Activated B cell treated with CpG ODN at 0.5 μM for 24 hours (primary cell): ENCODE measurements at regions not wholly inside any gene's neighbourhood (a gene's known extent, or its start where the extent isn't known, plus 50 kb on each side); places are given as distances from the start of the nearest gene placed in this dataset.

Source experiments
- ATAC-seq: fragments of 200-7000 bp; cut with Tn5 transposase; one replicate; pipeline ENCODE4 v1.10.0; 2021; ENCODE audit warnings: low read depth, mild to moderate bottlenecking, moderate library complexity
- CTCF ChIA-PET: fragments of 350-600 bp; sonication (Branson Sonifier 250); formaldehyde crosslinking; loops from one replicate; lab custom pipeline; 2021; ENCODE audit warnings: antibody characterized with exemption; lab: Charles Lee
- POLR2A ChIA-PET: fragments of 350-600 bp; sonication (Branson Sonifier 250); formaldehyde crosslinking; loops from one replicate; lab custom pipeline; 2021; ENCODE audit warnings: antibody characterized with exemption; lab: Charles Lee
- DNase-seq: peaks from one replicate; pipeline ENCODE4 v3.0.0; 2022
- H3K27ac Mint-ChIP-seq: one replicate; pipeline ENCODE4 v1.8.0; 2020; ENCODE audit warnings: mixed read lengths
- H3K27me3 Mint-ChIP-seq: one replicate; pipeline ENCODE4 v1.8.0; 2021; ENCODE audit warnings: mixed read lengths
- H3K36me3 Mint-ChIP-seq: one replicate; pipeline ENCODE4 v1.8.0; 2021; ENCODE audit warnings: low read depth, mixed read lengths
- H3K4me1 Mint-ChIP-seq: one replicate; pipeline ENCODE4 v1.8.0; 2021; ENCODE audit warnings: mixed read lengths
- H3K4me3 Mint-ChIP-seq: one replicate; pipeline ENCODE4 v1.8.0; 2020; ENCODE audit warnings: mild to moderate bottlenecking, mixed read lengths
- H3K9me3 Mint-ChIP-seq: one replicate; pipeline ENCODE4 v1.8.0; 2020; ENCODE audit warnings: mixed read lengths
- intact Hi-C: fragments of 100-400 bp; cut with micrococcal nuclease; formaldehyde crosslinking; loops from one replicate; pipeline ENCODE4 v1.15.1; 2024
- TF ChIP-seq, protein P1 (sequence below): fragments of 200-600 bp; IDR thresholded peaks from one replicate; pipeline ENCODE4 v1.8.0; 2022; ENCODE audit warnings: antibody characterized with exemption, mild to moderate bottlenecking

DNA sequence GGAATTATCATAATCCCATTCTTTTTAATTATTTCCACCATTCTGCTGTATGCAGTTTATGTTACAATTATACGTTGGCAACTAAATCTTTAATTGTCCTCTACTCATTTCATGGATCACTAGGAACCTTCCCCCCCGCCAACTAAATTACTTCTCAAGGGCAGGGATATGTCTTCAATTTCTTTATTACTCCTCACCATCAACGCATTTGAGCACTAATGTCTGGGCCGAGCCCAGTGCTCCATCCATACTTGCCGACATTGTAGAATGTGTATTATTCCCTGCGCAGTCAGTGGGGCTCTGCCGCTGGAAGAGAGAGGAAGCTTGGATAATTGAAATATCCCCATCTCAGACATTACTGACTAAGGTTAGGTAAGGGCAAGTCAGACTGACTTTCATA, 236.4 kb upstream of the AJAP1 start:
- ChIA-PET CTCF (no interaction called here), POLR2A (no interaction called here)
- intact Hi-C loops = no loop called here
- H3K27me3 Mint-ChIP-seq = peaks cover 2% of the 10 kb centered on the region
- DNase-seq = no peak
- H3K9me3 Mint-ChIP-seq = peaks cover 11% of the 10 kb centered on the region
- no peak overlapping the region for H3K27ac Mint-ChIP-seq
- H3K36me3 Mint-ChIP-seq = no peaks in the 10 kb centered on the region
- H3K4me3 Mint-ChIP-seq = no peak overlapping the region
- no peaks in the 10 kb centered on the region for H3K4me1 Mint-ChIP-seq
- ATAC-seq = no peak
- TF ChIP-seq, protein P1, sequence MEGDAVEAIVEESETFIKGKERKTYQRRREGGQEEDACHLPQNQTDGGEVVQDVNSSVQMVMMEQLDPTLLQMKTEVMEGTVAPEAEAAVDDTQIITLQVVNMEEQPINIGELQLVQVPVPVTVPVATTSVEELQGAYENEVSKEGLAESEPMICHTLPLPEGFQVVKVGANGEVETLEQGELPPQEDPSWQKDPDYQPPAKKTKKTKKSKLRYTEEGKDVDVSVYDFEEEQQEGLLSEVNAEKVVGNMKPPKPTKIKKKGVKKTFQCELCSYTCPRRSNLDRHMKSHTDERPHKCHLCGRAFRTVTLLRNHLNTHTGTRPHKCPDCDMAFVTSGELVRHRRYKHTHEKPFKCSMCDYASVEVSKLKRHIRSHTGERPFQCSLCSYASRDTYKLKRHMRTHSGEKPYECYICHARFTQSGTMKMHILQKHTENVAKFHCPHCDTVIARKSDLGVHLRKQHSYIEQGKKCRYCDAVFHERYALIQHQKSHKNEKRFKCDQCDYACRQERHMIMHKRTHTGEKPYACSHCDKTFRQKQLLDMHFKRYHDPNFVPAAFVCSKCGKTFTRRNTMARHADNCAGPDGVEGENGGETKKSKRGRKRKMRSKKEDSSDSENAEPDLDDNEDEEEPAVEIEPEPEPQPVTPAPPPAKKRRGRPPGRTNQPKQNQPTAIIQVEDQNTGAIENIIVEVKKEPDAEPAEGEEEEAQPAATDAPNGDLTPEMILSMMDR = no peak

DNA sequence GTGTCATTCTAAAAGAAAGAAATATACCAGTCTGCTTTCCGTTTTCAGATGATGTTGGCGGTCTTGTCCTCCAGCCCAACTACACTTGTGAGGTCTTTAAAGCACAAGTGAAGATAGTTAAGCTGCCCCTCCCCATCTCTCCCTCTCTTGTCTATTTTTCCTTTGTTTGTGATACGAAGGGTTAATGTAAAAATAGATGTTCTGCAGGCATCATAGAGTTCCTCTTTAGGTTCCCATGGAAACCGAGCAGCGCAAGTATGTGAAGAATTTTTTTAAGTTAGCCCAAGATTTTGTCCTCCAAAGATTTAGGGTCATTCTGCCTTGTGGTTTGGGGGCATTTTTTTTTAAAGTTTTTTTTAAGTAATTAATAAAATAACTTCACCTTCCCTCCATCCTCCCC, 232.4 kb upstream of the AJAP1 start:
- ATAC-seq (no peak), DNase-seq (no peak)
- intact Hi-C loops = no loop called here
- POLR2A ChIA-PET = no interaction called here
- Mint-ChIP-seq H3K9me3 (peaks cover 2% of the 10 kb centered on the region), H3K36me3 (no peaks in the 10 kb centered on the region), H3K4me1 (no peaks in the 10 kb centered on the region), H3K27ac (no peak overlapping the region), H3K27me3 (peaks cover 6% of the 10 kb centered on the region), H3K4me3 (no peak overlapping the region)
- CTCF ChIA-PET = no interaction called here
- TF ChIP-seq, protein P1 = no peak

DNA sequence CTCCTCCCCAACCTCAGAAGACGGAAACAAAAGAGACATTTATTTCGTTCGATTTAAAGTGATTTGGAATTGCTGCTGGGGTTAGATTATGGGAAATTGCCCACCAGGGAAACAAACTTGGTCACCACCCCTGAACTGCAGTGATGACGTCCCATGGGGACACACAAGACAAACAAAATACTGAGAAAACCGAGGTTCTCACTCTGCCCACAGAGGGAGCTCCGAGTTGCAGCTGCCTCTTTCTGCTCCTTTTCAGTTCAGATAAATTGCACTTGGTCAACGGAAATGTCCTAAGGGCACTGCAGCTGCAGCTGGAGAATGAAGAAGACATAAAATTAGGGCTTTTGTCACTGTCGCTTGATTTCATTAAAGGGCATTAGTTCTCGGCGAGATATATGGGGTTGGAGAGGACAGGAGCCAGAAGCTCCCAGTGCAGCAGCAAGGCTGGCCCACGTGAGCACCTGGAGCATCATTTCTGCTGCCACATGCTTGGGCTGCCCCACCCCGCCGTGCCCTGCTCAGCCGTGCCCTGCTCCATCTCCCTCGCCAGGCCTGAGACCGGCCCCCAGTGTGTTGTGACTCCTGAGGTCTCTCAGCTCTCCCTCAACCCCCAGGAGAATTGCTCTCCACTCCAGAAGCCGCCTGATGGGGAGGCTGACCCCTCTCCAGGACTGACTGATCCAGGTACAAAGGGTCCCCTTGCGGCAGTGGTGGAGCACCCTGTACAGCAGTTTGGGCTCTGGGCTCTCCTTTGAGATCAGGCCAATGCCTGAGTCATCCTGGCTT, 231.7 kb upstream of the AJAP1 start:
- Mint-ChIP-seq H3K27me3 (peaks cover 6% of the 10 kb centered on the region), H3K27ac (no peak overlapping the region), H3K9me3 (peaks cover 2% of the 10 kb centered on the region), H3K36me3 (no peaks in the 10 kb centered on the region), H3K4me3 (no peak overlapping the region), H3K4me1 (no peaks in the 10 kb centered on the region)
- POLR2A ChIA-PET = no interaction called here
- intact Hi-C loops = no loop called here
- ATAC-seq (no peak), DNase-seq (no peak)
- CTCF ChIA-PET = no interaction called here
- TF ChIP-seq, protein P1 = no peak

DNA sequence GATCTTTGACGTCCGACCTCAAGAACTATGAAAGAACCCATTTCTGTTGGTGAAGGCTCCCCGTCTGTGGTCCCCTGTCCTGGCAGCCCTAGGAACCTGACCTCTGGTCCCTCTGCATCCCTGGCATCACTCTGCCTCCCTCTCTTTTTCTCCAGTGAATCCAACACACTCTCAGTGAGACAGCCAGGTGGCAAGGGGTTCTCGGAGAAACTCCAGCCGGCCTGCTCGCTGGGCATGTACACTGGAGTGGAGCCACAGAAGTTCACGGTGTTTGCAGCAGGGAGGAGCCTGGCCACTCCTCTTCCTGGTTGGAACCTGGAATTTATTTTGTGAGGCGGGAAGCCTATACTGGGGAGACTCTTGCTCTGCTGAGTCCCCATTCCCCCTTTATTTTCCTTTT, 230.2 kb upstream of the AJAP1 start:
- intact Hi-C loops = no loop called here
- ChIA-PET CTCF (no interaction called here), POLR2A (no interaction called here)
- peaks cover 6% of the 10 kb centered on the region for H3K27me3 Mint-ChIP-seq
- ATAC-seq (no peak), DNase-seq (no peak)
- H3K27ac Mint-ChIP-seq = no peak overlapping the region
- no peaks in the 10 kb centered on the region for H3K4me1 Mint-ChIP-seq
- H3K9me3 Mint-ChIP-seq = peaks cover 2% of the 10 kb centered on the region
- no peak overlapping the region for H3K4me3 Mint-ChIP-seq
- TF ChIP-seq, protein P1 = no peak
- H3K36me3 Mint-ChIP-seq = no peaks in the 10 kb centered on the region

DNA sequence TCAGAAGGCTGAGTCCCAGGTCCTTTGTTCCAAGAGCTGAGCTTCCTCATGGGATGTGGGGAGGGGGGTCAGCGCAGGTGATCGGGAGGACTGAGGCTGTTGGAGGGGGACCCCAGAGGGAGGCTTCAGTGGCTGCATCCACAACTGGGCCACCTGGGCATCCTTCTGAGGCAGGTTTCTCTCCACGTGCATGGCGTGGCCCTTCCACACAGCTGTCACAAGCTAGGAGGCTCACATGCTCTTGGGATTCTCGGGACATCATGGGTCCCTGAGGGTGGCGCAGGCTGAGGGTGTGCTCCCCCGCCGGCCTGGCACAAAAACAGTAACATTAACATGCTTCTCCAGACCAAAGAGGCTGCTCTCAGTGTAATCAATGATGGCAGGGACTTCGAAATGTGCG, 229.6 kb upstream of the AJAP1 start:
- DNase-seq (no peak), ATAC-seq (no peak)
- Mint-ChIP-seq H3K9me3 (no peaks in the 10 kb centered on the region), H3K4me3 (no peak overlapping the region), H3K36me3 (no peaks in the 10 kb centered on the region), H3K4me1 (no peaks in the 10 kb centered on the region), H3K27ac (no peak overlapping the region), H3K27me3 (peaks cover 6% of the 10 kb centered on the region)
- TF ChIP-seq, protein P1 = no peak
- POLR2A ChIA-PET = no interaction called here
- intact Hi-C loops = no loop called here
- CTCF ChIA-PET = no interaction called here
